Erythroblast (primary cell): ENCODE measurements at regions not wholly inside any gene's neighbourhood (a gene's known extent, or its start where the extent isn't known, plus 50 kb on each side); places are given as distances from the start of the nearest gene placed in this dataset.

Experiments used
- GATA1 ChIP-seq: IDR thresholded peaks from 2 replicates; pipeline ENCODE4 v1.6.1; 2011; ENCODE audit warnings: low read depth, mild to moderate bottlenecking, control low read depth, low read length, moderate library complexity
- POLR2A ChIP-seq: IDR thresholded peaks from 2 replicates; pipeline ENCODE4 v1.6.1; 2011; ENCODE audit warnings: mild to moderate bottlenecking, low read length

- no peak for TF ChIP-seq POLR2A
- TF ChIP-seq GATA1 = no peak
Observed at GRCh38 chr20:7596541-7596940, 343.7 kb downstream of the HAO1 start.
